Testis (tissue), 2 donors: ENCODE measurements at regions not wholly inside any gene's neighbourhood (a gene's known extent, or its start where the extent isn't known, plus 50 kb on each side); places are given as distances from the start of the nearest gene placed in this dataset.

Source experiments
- DNase-seq: peaks from one replicate; pipeline ENCODE4 v3.0.0-alpha.2; 2019
- H3K27ac ChIP-seq, 2 donors: fragments of 200-600 bp; sonication (generic); one replicate each; pipeline ENCODE4 v1.5.1; 2019
- H3K27me3 ChIP-seq: fragments of 200-600 bp; sonication (generic); one replicate; pipeline ENCODE4 v1.5.1; 2019
- H3K36me3 ChIP-seq: fragments of 200-600 bp; sonication (generic); one replicate; pipeline ENCODE4 v1.5.1; 2017; ENCODE audit warnings: low read depth; ENCODE audit errors: missing control alignments
- H3K4me1 ChIP-seq: fragments of 200-600 bp; sonication (generic); one replicate; pipeline ENCODE4 v1.5.1; 2019
- H3K4me3 ChIP-seq, 2 donors: fragments of 200-600 bp; sonication (generic); one replicate each; pipeline ENCODE4 v1.5.1; 2017 to 2019
- H3K9me3 ChIP-seq: fragments of 200-600 bp; sonication (generic); one replicate; pipeline ENCODE4 v1.5.1; 2017
- POLR2A ChIP-seq: fragments of 450-650 bp; IDR thresholded peaks from one replicate; pipeline ENCODE4 v1.6.1; 2017; ENCODE audit warnings: antibody characterized with exemption, mild to moderate bottlenecking, moderate library complexity
- WGBS, 2 donors: methylation state at CpG; one replicate each; pipeline ENCODE4 v1.1.5; 2018; 5-methylcytosine and 5-hydroxymethylcytosine counted together
- intact Hi-C: fragments of 100-400 bp; cut with DNase I; formaldehyde crosslinking; loops from one replicate; pipeline ENCODE4 v1.15.1; 2023; ENCODE audit warnings: low total_unique reads
- TF ChIP-seq, protein P1 (sequence below), 3 experiments: fragments of 450-650 bp in 2 of 3; fragments of 200-600 bp in 1 of 3; sonication (generic) in 1 of 3; IDR thresholded peaks; one replicate each; pipeline ENCODE4 v1.5.1; 2016 to 2019; ENCODE audit warnings: antibody characterized with exemption in 3 of 3, mild to moderate bottlenecking in 2 of 3, moderate library complexity in 1 of 3

DNA sequence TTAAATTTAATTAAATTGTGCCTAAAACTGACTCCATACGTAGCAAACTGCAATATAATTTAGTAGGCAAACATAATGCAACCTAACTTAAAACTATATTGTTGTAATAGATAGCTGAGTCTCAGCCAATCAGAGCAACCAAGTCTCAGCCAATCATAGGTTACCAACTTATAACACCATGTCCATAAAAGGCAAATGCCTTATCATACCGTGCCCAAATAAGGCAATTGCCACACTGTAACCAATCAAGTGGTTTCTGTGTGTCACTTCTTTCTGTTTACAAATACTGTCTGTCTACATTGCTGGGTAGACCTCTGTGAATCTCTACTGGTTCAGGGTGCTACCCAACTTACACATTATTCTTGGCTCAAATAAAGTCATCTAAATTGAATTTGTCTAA is 728.4 kb upstream of the EPHA6 start:
- H3K4me1 ChIP-seq: no peaks in the 10 kb centered on the region
- intact Hi-C loops: no loop called here
- 70 to 85% methylated on average over 2 of the region's 2 CpGs for WGBS, 2 donors

GRCh38 chr3:96101006-96101560 is 713.3 kb upstream of the EPHA6 start:
- Histone ChIP-seq H3K27ac (no peak overlapping the region), H3K36me3 (no peaks in the 10 kb centered on the region), H3K4me3 (no peak overlapping the region), H3K27me3 (no peaks in the 10 kb centered on the region), H3K9me3 (no peaks in the 10 kb centered on the region), H3K4me1 (no peaks in the 10 kb centered on the region)
- DNase-seq: no peak
- 51 to 60% methylated on average over 2 of the region's 2 CpGs for WGBS, 2 donors
- no peak for TF ChIP-seq POLR2A
- intact Hi-C loops: no loop called here

More for the DNA sequence above, 728.4 kb upstream of the EPHA6 start:
- DNase-seq: no peak
- Histone ChIP-seq H3K4me3 (no peak overlapping the region), H3K27me3 (no peaks in the 10 kb centered on the region), H3K36me3 (no peaks in the 10 kb centered on the region), H3K27ac (no peak overlapping the region), H3K9me3 (no peaks in the 10 kb centered on the region)
- TF ChIP-seq, protein P1, sequence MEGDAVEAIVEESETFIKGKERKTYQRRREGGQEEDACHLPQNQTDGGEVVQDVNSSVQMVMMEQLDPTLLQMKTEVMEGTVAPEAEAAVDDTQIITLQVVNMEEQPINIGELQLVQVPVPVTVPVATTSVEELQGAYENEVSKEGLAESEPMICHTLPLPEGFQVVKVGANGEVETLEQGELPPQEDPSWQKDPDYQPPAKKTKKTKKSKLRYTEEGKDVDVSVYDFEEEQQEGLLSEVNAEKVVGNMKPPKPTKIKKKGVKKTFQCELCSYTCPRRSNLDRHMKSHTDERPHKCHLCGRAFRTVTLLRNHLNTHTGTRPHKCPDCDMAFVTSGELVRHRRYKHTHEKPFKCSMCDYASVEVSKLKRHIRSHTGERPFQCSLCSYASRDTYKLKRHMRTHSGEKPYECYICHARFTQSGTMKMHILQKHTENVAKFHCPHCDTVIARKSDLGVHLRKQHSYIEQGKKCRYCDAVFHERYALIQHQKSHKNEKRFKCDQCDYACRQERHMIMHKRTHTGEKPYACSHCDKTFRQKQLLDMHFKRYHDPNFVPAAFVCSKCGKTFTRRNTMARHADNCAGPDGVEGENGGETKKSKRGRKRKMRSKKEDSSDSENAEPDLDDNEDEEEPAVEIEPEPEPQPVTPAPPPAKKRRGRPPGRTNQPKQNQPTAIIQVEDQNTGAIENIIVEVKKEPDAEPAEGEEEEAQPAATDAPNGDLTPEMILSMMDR (IDR thresholded peaks at IDR 0.05): no peak
- TF ChIP-seq POLR2A: no peak

- intact Hi-C loops: no loop called here
- DNase-seq: no peak
- no peak for TF ChIP-seq POLR2A
- TF ChIP-seq, protein P1 (IDR thresholded peaks at IDR 0.05): no peak
- Histone ChIP-seq H3K36me3 (no peaks in the 10 kb centered on the region), H3K4me1 (no peaks in the 10 kb centered on the region), H3K27me3 (no peaks in the 10 kb centered on the region), H3K27ac (no peak overlapping the region), H3K9me3 (no peaks in the 10 kb centered on the region), H3K4me3 (no peak overlapping the region)
- WGBS, 2 donors: 88 to 96% methylated on average over 2 of the region's 2 CpGs
Measured at GRCh38 chr3:96106701-96107100, 707.7 kb upstream of the EPHA6 start.
